HG02870 (cell line): ENCODE measurements at regions not wholly inside any gene's neighbourhood (a gene's known extent, or its start where the extent isn't known, plus 50 kb on each side); places are given as distances from the start of the nearest gene placed in this dataset.

Experiments used
- ATAC-seq: cut with Tn5 transposase; IDR thresholded peaks from one replicate; pipeline ENCODE4 v1.9.1; 2021; ENCODE audit warnings: mild to moderate bottlenecking, moderate library complexity; ENCODE audit not compliant: unreplicated experiment

DNA sequence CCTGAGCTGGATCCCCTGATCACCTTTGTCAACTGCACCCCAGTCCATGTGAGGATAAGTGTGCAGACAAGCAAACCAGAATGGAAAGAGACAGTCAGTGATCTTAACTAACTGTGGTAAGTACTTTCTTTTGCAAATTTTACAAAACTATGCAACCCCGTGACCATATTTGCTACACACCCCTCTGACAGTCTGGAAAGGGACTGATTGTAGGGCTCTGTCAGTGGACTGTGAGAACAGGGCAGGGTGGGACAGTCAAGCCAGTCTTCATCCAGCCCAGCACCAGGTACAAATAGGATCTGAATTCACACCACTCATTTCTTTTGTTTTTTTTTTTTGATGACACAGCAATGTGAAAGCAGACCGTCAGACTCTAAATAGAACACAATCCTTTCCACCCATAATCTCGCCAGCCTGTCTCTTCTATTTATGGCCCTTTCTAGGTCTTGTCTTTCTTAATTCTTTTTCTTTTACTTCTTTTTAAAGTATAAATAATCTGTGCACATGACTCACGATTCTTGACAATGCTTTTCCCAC lies 165.6 kb downstream of the ARL6IP6 start:
- no peak for ATAC-seq

DNA sequence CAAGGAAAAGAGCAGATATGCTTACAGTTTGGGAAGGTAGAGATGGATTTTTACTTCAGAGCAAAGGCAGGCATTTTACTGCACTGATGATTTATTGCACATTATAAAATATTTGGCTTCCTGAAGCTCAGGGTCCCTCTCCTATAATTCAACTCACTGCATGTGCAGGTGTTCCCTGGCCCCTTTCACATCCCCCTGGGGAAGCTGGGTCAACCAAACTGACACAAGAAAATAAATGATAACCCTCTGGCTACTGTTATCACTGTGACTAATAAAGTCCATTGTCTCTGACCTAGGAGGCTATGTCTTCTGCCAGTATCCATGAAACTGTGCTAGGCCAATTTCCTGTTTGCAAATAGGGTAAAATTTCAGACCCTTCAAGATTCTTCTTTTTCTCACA lies 163.1 kb downstream of the ARL6IP6 start:
- ATAC-seq = no peak

DNA sequence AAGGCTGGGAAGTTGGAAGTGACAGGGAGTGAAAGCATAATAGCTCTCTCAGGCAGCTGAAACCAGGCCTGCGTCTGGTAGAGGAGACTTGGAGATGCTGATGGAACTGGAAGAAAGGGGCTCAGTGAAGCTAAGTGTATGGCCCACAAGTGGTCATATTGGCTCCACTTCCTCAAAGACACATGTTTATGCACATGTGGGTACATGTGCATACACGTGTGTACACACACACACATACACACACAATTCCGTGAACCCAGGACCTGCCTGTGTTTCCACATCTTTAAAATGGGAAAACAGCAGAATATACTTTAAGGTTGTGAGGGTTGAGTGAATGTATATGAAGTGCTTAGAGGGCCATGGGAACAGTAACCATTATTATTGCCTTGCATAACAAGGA lies 160.9 kb downstream of the ARL6IP6 start:
- ATAC-seq = no peak

DNA sequence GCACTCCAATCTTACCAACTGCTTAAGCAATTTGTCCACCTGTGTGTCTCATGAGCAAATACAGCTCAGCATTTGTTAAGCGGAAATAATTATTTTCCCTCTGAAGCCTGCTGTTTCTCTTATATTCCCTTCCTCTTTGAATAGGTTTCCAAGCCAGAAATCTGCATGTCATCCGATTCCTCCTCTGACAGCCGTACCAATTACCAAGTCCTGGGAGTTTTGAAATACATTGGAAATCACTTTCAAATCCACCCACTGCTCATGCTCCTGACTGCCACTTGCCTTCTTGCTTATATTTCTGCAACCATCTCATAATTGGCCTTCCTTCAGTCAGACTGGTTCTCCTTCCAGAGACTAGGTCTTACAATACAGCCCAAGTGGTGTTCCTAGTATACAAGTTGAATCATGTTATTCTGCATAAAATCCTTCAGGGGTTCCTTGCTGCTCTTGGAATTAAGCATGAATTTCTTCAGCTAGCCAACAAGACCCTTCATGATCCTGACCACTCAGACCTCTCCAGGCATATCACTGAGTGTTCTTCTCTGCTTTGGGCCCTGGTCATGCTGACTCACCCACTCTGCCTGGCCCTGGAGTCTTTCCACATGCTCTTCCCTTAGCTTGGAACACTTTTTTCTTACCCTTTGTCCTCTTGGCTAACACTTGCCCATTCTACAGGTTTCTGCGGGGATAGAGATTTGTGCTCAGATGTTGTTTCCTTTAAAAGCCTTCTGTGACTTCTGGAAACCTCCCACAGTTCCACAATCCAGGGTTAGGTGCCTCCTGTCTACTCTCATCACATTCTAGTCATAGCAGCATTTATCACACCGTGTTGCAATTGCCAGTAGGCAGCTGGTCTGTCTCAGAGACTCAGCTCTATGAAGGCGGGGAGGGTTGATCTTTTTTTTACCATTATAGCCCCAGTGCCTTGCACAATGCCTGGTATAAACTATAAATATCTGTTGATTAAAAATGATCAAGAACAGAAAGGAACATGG lies 157.6 kb downstream of the ARL6IP6 start:
- ATAC-seq = no peak

DNA sequence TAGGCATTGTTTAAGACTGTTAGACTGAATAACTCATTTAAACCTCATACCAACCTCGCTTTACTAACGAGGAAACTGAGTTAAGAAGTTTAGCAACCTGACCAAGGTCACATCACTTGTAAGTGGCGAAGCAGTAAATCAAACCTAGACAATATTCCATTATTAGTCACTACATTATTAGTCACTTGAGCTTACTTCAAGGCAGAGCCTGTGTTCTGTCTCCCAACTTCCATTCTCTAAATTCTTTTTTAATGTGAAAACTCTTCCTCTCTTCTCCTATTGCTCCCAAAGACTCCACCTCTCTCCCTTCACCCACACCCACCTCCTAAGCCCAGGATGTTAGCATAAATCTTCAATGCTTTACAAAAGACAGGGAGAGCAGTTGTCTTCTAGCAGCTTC lies 156.5 kb downstream of the ARL6IP6 start:
- no peak for ATAC-seq

DNA sequence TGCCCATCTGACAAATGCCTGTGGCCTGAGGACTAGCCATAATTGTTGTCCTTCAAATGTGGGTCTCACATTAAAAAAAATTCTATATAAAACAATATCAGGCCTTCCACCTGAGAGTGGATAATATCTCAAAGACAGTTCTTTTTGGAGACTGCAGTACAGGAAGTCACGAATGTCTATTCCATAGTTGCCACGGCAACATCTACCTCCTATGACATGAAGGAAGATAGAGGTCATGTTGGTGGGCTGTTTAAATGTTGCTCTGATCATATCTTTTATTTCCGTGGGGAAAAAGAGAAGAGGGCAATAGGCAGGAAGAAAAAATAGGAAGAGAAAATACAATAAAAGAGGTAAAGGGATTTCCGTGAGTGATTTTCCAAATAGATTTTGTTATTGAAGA lies 151.8 kb downstream of the ARL6IP6 start:
- ATAC-seq = no peak

DNA sequence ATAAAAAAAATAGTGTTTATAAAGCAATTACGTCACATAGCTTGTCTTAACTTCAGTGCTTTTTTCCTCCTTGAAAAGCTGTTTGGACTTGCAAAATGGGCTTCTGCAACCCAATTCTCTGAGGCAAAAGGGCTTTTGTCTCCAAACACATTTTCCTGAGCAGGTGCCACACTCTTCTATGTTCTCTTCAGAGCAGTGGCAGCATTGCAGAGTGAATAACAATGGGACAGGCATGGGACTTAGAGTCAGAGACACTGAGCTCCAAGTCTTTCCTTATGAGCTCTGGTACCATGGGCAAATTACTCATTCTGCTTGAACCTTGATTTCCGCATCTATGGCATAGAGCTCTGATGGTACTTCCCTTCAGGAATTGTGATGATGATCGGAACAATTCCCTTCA lies 149.0 kb downstream of the ARL6IP6 start:
- no peak for ATAC-seq

DNA sequence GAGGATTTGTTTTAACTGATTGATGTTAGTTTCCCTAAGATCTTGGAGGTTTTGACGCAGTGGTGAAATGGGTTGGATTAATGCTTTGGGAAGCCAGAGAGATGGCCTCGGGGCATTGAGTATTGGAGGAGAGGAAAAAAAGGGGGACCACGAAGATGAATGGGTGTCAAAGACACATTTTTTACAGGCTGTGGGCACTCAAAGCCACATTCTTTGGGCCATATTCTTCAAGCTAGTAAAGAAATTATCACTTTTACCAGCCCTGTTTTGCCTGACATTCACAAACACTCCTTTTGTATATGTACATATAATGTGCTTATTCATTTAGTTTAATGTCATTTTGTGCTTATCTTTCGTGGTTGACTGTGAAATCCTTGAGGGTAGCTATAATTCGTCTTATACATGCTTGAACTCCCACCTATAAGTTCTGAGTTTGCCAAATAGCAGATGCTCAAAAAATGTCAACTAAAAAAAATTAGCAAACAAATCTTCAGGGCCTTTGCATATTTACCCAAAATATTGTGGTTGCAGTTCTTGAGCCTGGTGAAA lies 146.3 kb downstream of the ARL6IP6 start:
- ATAC-seq = no peak

DNA sequence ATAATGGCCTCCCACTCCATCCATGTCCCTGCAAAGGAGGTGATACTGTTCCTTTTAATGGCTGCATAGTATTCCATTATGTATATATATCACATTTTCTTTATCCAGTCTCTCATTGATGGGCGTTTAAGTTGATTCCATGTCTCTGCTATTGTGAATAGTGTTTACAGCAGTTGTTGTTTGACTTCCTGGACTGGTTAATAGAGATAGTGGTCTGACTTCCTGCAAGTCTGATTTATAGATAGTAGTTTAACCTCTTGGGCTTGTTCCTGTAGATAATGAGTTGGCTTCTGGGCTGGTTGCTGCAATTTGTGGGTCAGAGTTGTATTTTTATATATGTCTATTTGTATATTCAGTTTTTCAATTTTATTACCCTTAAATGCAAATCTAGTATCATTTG lies 145.4 kb downstream of the ARL6IP6 start:
- no peak for ATAC-seq

DNA sequence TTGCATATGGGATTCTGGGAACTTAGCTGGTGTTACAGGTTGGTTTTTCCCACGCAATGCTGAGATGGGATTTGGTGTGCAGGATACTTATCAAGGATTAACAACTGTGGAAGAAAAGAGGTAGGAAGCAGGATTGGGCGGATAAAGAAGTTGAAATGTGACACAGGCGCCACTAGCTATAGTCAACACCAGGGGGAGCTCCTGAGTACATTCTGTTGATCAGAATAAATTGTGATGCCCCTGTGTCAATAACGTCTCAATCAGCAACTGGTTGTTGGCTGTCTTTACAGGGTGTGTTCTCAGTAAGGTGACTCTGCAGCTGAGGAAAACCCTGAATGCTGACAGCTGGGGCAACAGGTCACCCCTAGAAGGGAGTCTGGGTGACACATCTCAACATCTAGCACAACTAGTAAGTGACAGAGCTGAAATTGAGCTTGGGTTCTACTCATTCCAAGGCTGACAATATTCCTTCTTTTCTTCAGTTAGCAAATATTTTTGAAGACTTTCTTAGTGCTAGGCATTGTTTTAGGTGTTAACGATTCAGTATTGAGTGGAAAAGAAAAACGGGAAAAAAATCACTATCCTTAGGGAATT lies 143.0 kb downstream of the ARL6IP6 start:
- ATAC-seq = no peak

DNA sequence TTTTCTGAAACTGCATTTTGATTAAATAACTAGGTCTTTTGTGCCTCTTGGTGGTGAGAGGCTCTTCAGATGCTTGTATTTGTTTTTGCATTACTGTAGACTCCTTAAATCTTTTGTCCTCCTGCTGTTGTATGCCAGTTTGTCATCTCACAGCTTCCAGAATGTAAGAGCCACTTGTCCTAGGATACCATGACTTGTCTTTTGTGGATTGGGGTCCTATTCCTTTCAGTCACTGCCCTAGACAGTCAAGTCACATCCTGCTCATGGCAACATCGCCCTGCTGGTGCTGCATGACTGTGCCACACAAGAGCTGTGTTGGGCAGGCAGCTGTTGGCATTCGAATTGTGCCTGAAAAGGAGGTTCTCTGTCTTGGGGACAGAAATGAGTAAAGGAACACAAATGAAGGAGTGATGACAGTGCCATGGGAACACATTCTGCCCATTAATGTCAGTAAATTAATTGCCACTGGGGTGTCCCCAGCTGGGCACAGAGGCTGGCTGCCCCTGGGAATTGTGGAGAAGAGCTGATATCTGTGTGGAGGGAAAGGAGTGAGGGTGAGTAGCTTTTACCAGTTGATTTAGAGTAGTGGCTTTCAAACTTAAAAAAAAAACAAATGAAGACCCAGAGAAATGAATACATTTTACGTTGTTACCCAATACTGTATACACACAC lies 140.3 kb downstream of the ARL6IP6 start:
- no peak for ATAC-seq

DNA sequence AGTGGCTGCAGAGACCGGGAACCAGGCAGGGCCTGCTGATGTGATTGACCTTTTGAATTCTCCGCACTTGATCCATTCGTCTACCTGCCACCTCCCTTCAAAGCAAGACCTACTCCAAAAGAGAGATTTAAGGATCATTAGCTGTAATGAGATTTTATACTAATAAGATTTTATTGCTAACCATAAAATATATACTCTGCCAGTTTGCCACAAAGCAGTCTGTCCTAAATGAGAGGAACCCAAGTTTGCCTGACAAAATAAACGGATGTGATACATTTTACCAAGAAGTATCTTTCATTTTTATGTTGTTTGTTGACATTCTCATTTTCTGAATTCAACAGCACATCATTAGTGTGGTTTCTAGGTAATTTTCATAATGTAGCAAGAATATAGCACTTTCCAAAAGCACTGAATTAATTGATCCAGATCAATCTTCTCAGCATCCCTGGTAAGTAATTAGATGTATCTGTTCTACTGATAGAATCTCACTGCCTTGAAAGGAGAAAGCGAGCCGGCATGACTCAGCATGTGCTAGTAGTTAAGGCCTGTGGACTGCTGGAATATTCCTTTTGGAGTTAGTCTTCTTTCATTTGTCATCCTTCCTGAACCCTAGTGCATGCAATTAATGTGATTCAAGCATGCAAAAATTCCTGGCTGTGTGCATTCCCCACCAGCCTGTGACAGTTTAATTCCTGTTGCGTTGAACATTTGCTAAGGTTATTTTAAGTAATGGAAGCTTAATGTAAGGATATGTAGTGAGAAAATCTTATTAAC lies 128.5 kb downstream of the ARL6IP6 start:
- ATAC-seq = no peak

DNA sequence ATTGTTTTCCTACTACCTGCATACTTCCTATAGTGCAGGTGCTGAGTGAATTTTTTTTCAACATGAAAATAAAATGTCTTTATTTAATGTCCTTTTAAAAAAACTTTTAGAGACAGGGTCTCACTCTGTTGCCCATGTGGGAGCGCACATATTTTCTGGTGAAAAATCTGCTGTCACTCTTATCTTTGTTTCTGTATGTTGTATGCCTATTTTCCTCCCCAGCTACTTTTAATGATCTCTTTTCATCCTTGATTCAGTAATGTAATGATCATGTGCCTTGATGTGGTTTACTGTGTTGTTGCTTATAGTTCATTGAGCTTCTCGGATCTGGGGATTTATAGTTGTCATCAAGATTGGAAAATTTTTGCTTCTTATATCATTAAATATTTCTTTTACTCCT lies 117.3 kb downstream of the ARL6IP6 start:
- no peak for ATAC-seq

DNA sequence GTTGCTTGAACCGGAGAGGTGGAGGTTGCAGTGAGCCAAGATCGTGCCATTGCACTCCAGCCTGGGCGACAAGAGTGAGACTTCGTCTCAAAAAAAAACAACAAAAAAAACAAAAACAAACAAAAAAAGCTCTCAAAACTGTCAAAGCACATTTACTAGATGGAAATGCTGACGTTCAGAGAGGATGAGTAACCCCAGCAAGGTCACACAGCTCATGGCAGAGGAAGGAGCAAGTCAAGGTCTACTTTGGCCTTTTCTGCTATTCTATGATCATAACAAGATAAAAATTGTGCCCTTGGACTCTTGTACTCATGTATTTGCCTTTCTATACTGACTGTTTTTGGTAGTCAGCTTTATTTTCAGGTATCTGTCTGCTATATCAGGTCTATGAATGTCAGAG lies 109.5 kb downstream of the ARL6IP6 start:
- no peak for ATAC-seq

DNA sequence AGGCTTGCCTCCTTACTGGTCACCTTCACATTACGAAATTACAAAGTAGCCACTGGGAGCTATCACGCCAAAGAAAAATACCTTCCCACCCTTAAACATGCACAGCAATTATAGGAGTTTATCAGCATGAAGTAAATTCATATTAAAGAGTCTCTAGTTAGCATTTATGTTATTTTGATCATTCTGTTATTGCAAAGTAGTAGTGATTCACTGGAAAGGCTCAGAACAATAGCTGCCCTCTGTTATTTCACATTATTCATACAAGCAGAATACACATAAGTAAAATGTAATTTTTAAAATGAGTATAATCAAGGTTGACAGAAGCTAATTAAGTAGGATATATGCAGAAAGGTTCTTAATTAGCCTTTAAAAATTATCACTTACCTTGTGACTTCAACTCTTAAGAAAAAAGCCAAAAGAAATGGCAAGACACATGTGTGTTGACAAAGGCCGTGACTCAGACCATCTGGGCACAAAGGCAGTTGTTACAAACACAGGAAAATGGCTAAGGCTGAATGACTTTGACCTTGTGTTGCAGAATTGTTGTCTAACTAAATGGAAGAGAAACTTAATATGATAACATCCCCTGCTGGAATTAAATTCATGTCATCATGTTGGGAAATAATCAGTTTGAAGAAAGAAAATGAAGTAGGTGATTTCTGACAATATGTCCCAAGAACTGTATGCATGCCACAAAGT lies 108.3 kb downstream of the ARL6IP6 start:
- ATAC-seq = no peak

DNA sequence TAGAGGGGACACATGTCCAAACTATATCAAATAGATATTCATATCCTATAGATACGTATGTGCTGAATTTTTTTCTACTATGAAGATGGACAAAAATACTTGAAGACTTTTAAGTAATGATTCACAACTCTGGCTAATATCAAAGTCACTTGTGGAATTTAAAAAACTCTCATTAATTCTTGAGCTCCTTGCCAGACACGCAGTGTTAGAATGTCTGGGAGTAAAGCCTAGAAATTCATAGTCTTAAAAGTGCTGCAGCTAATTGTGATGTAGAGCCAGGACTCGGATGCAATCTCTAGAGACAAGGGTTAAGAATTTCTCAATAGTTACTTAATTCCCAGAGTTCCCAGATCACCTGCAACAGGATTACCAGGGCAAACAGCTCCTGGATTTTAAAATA lies 107.4 kb downstream of the ARL6IP6 start:
- ATAC-seq = no peak

DNA sequence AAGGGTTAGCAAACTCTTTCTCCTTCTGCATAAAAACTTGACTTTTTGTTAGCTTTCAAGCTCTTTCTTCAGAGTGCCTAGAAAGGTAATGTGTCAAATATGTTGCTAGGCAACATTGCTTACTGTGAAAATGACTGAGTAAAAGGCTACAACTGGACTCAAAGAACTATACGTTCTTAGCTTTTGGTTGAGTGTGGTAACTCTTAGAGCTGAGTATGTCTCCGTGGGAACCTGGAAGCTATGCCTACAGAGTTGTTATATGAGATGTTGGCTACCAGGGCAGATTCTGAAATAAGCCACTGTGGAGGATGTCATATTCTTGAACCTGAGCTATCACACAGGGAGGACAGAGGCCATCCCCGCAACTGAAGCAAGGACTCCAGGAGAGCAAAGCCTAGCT lies 105.5 kb downstream of the ARL6IP6 start:
- no peak for ATAC-seq

DNA sequence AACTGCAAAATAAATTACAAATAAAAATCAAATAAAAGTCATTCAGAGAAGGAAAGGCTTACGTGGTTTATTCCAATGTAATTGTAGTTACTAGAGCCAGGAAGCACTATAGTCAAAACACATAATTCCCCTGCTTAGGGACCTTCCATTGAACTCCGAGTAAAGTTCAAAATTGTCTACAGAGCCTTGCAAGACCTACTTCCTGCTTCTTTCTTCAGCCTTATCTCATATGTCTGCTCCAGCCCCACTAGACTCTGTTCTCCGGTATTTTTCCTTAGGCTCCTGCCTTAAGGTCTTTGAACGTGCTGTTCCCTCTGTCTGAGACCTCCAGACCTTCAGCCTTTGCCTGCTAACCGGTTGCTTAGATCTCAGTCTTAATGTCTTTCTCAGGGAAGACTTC lies 104.3 kb downstream of the ARL6IP6 start:
- ATAC-seq = no peak

DNA sequence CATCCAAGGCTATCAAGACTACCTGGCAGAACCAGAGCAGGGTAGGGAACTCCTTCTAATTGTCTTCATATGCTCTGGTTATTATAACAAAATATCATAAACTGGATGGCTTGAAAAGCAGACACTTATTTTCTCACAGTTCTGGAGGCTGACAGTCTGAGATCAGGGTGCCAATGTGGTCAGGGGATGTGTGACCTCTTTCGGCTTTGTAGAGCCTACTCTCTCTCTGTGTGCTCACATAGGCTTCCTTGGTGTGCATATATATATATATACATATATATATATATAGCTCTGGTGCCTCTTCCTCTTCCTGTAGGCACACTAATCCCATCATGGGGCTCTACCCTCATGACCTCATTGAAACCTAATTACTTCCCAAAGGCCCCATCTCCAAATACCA lies 101.6 kb downstream of the ARL6IP6 start:
- ATAC-seq = no peak
